PC-3 (cell line): ENCODE measurements at regions not wholly inside any gene's neighbourhood (a gene's known extent, or its start where the extent isn't known, plus 50 kb on each side); places are given as distances from the start of the nearest gene placed in this dataset.

ENCODE experiments used
- EZH2phosphoT487 ChIP-seq: fragments of 300-600 bp; sonication (generic); IDR thresholded peaks from 2 replicates; pipeline ENCODE4 v1.6.1; 2018; ENCODE audit warnings: mild to moderate bottlenecking, antibody characterized with exemption, low read length, borderline replicate concordance
- TF ChIP-seq, protein P1 (sequence below): fragments of 300-600 bp; sonication (generic); conservative IDR thresholded peaks from 2 replicates; pipeline ENCODE4 v1.5.1; 2017; ENCODE audit warnings: antibody characterized with exemption, low read depth, mild to moderate bottlenecking, low read length

DNA sequence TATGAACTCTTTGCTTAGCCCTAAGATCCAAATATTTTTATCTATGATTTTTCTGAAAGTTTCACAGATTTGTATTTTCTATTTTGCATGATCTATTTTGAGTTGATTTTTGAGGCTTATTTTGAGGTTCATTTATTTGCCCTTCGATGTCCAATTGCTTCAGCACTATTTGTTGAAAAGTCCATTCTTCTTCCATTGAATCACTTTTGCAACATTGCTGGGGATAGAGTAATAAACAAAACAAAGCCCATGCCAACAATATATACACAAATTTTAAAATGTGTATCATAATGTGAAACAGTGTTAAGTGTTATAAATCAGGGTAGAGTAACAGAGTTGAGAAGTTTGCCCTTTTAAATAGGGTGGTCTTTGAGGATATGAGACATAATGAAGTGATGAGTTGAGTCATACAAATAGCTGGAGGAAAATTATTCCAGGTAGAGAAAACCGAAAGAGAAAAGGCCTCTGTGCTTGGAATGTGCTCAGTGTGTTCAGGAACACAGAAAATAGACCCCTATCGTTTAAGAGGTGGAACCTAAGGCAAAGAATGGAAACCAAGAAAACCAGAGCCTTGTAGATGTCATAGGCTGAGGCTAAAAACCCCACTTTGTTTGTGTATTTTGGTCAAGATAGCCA, 172.7 kb upstream of the NR5A2 start:
- TF ChIP-seq, protein P1, sequence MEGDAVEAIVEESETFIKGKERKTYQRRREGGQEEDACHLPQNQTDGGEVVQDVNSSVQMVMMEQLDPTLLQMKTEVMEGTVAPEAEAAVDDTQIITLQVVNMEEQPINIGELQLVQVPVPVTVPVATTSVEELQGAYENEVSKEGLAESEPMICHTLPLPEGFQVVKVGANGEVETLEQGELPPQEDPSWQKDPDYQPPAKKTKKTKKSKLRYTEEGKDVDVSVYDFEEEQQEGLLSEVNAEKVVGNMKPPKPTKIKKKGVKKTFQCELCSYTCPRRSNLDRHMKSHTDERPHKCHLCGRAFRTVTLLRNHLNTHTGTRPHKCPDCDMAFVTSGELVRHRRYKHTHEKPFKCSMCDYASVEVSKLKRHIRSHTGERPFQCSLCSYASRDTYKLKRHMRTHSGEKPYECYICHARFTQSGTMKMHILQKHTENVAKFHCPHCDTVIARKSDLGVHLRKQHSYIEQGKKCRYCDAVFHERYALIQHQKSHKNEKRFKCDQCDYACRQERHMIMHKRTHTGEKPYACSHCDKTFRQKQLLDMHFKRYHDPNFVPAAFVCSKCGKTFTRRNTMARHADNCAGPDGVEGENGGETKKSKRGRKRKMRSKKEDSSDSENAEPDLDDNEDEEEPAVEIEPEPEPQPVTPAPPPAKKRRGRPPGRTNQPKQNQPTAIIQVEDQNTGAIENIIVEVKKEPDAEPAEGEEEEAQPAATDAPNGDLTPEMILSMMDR: no peak
- no peak for TF ChIP-seq EZH2phosphoT487
